OCI-LY7 (cell line): ENCODE measurements at regions not wholly inside any gene's neighbourhood (a gene's known extent, or its start where the extent isn't known, plus 50 kb on each side); places are given as distances from the start of the nearest gene placed in this dataset.

ENCODE experiments used
- EZH2phosphoT487 ChIP-seq: fragments of 200-600 bp; sonication (generic); IDR thresholded peaks from 2 replicates; pipeline ENCODE4 v1.6.1; 2018; ENCODE audit warnings: low read depth, borderline replicate concordance, mild to moderate bottlenecking, mixed run types, antibody characterized with exemption, low read length, moderate library complexity, mixed read lengths
- TF ChIP-seq, protein P1 (sequence below): fragments of 200-600 bp; sonication (generic); conservative IDR thresholded peaks from 2 replicates; pipeline ENCODE4 v1.5.1; 2014; ENCODE audit warnings: mild to moderate bottlenecking, antibody characterized with exemption, low read length, moderate library complexity, mixed read lengths

GRCh38 chr12:111093428-111094142, 173.2 kb upstream of the MYL2 start:
- TF ChIP-seq, protein P1, sequence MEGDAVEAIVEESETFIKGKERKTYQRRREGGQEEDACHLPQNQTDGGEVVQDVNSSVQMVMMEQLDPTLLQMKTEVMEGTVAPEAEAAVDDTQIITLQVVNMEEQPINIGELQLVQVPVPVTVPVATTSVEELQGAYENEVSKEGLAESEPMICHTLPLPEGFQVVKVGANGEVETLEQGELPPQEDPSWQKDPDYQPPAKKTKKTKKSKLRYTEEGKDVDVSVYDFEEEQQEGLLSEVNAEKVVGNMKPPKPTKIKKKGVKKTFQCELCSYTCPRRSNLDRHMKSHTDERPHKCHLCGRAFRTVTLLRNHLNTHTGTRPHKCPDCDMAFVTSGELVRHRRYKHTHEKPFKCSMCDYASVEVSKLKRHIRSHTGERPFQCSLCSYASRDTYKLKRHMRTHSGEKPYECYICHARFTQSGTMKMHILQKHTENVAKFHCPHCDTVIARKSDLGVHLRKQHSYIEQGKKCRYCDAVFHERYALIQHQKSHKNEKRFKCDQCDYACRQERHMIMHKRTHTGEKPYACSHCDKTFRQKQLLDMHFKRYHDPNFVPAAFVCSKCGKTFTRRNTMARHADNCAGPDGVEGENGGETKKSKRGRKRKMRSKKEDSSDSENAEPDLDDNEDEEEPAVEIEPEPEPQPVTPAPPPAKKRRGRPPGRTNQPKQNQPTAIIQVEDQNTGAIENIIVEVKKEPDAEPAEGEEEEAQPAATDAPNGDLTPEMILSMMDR, result no peak
- TF ChIP-seq EZH2phosphoT487, result no peak
